ENCODE measurements at regions not wholly inside any gene's neighbourhood (a gene's known extent, or its start where the extent isn't known, plus 50 kb on each side); places are given as distances from the start of the nearest gene placed in this dataset.

DNA sequence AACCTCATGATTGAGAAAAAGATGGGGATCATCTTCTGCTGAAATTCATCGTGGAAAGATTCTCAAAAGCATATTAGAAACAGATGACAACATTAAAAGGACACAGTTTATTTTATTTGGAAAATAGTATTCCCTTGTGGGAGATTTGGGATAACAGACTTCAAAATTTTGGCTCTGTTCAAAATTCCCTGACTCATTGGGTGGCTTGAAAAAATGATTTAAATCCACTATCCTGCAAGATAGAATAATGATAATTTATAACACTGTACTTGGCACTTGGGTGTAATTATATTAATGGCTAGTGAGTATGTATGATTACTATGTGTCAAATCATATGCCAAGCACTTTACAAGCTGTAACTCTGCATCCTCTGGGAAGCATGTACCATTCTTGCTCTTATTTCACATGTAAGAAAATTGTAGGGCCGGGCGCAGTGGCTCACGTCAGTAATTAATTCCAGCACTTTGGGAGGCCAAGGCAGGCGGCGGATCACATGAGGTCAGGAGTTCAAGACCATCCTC is 128.8 kb downstream of the LMNTD1 start:
- H3K4me3 ChIP-seq (ENCODE audit: low read depth, low read length), result no peak overlapping the region
- DNase-seq (ENCODE audit: low read depth), result no peak
- TF ChIP-seq, protein P1, sequence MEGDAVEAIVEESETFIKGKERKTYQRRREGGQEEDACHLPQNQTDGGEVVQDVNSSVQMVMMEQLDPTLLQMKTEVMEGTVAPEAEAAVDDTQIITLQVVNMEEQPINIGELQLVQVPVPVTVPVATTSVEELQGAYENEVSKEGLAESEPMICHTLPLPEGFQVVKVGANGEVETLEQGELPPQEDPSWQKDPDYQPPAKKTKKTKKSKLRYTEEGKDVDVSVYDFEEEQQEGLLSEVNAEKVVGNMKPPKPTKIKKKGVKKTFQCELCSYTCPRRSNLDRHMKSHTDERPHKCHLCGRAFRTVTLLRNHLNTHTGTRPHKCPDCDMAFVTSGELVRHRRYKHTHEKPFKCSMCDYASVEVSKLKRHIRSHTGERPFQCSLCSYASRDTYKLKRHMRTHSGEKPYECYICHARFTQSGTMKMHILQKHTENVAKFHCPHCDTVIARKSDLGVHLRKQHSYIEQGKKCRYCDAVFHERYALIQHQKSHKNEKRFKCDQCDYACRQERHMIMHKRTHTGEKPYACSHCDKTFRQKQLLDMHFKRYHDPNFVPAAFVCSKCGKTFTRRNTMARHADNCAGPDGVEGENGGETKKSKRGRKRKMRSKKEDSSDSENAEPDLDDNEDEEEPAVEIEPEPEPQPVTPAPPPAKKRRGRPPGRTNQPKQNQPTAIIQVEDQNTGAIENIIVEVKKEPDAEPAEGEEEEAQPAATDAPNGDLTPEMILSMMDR (IDR thresholded peaks at IDR 0.05; ENCODE audit: insufficient read depth, low read depth, low read length), result no peak

DNA sequence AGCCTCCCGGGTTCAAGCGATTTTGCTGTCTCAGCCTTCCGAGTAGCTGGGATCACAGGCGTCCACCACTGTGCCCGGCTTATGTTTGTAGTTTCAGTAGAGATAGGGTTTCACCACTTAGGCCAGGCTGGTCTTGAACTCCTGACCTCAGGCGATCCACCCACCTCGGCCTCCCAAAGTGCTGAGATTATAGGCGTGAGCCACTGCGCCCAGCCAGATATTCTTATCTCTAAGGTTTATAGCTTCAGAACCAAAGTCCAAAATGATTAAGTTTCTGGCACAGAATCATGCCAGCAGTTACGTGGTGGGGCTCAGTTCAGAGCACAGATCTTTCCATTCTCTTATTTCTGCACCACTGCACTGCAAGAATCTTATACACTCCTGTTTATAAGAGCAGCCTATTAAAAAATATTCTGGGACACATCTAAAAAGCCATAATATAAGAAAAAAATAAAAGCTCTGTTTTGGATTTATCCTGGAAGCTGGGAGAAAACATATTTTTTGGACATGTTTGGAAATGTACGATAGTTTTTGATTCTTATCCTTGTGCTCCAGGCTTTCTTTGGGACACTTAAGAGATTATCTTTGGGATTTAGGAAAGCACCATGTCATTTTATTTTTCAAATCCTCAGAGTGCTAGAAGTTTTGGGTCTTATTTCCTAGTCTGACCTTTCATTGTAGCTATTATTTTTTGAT is 129.6 kb downstream of the LMNTD1 start:
- H3K4me3 ChIP-seq (ENCODE audit: low read depth, low read length), result no peak overlapping the region
- TF ChIP-seq, protein P1 (IDR thresholded peaks at IDR 0.05; ENCODE audit: insufficient read depth, low read depth, low read length), result no peak
- no peak for DNase-seq (ENCODE audit: low read depth)

DNA sequence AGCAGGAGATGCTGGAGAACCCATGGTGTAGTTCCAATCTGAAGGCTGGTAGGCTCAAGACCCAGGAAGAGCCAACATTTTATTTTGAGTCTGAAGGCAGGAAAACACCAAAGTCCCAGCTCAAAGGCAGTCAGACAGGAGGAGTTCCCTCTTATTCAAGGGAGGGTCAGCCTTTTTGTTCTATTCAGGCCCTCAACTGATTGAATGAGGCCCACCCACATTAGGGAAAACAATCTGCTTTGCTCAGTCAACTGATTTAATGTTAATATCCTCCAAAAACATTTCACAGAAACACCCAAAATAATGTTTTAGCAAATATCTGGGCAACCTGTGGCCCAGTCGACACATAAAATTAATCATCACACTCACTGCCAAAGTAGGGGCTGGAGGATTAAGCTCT is 130.8 kb downstream of the LMNTD1 start:
- no peak overlapping the region for H3K4me3 ChIP-seq (ENCODE audit: low read depth, low read length)
- DNase-seq (ENCODE audit: low read depth), result no peak
- TF ChIP-seq, protein P1 (IDR thresholded peaks at IDR 0.05; ENCODE audit: insufficient read depth, low read depth, low read length), result no peak

DNA sequence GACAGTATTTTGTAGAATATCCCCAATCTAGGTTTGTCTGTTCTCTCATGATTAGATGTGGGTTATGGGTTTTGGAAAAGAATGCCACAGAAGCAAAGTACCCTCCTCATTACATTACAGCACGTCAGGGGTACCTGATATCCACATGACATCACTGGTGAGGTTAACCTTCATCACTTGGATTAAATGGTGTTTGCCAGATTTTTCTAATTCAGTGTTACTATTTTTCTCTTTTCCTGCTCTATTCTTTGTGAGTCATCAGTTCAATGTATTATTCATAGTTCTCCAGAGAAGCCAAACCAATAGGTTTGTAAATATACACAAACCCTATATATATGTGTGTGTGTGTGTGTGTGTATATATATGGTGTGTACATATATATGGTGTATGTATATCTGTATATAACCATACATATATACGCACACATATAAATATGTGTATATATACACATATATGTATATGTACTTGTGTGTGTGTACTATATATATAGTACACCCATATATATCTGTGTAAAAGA is 131.4 kb downstream of the LMNTD1 start:
- DNase-seq (ENCODE audit: low read depth), result no peak
- TF ChIP-seq, protein P1 (IDR thresholded peaks at IDR 0.05; ENCODE audit: insufficient read depth, low read depth, low read length), result no peak
- no peak overlapping the region for H3K4me3 ChIP-seq (ENCODE audit: low read depth, low read length)

DNA sequence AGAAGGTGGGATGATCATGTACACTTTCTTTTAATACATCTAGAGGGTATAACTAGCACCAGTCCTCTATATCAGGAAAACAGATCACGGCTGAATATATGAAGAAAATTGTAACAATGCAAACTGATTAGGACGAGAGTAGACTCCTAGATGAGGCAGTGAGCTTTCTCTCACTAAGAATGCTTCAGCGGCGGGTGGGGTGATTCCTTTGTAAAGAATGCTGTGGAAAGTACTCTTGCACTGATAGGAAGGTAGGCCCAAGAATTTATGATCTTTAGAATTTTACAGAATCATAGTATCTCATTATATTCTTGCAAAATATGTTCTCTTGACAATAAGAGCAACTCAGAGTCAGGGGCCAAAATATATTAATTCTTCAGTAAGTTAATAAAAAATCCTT is 133.0 kb downstream of the LMNTD1 start:
- TF ChIP-seq, protein P1 (IDR thresholded peaks at IDR 0.05; ENCODE audit: insufficient read depth, low read depth, low read length), result no peak
- DNase-seq (ENCODE audit: low read depth), result no peak
- H3K4me3 ChIP-seq (ENCODE audit: low read depth, low read length), result no peak overlapping the region

DNA sequence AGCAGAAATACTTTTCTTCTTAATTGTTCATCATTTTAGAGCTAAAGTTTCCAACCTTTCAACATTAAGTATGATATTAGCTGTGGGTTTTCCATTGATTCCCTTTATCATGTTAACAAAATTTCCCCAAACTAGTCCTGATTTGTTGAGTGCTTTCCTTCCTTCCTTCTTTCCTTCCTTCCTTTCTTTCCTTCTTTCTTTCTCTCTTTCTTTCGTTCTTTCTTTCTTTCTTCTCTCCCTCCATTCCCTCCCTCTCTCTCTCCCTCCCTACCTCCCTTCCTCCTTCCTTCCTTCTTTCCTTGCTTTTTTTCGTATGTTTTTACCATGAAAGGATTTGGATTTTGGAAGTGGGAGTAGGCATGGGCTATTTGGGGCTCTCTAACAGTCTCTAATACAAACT is 133.5 kb downstream of the LMNTD1 start:
- no peak overlapping the region for H3K4me3 ChIP-seq (ENCODE audit: low read depth, low read length)
- DNase-seq (ENCODE audit: low read depth), result no peak
- TF ChIP-seq, protein P1 (IDR thresholded peaks at IDR 0.05; ENCODE audit: insufficient read depth, low read depth, low read length), result no peak

Data from fibroblast of villous mesenchyme (primary cell).